ENCODE measurements at regions not wholly inside any gene's neighbourhood (a gene's known extent, or its start where the extent isn't known, plus 50 kb on each side); places are given as distances from the start of the nearest gene placed in this dataset.

DNA sequence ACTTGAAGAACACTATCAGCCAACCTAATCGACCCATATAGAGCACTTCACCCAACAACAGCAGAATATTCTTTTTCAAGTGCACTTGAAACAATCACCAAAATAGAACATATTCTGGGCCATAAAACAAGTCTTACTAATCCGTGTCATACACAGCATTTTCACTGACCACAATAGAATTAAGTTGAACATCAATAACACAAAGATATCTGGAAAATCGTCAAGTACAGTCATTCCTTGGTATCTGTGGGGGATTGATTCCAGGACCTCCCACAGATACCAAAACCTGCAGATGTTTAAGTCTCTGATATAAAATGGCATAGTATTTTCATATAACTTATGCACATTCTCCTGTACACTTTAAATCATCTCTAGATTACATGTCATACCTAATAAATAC, 295.7 kb downstream of the BCL11B start:
- H3K27ac ChIP-seq (replicated peaks; ENCODE audit: low read length) = no peak overlapping the region
- H3K9ac ChIP-seq (ENCODE audit: low read depth, low read length, poor library complexity) = no peak overlapping the region
- H2BK5ac ChIP-seq (ENCODE audit: low read length) = no peak overlapping the region
- H3K18ac ChIP-seq (ENCODE audit: low read length) = no peak overlapping the region
- no peaks in the 10 kb centered on the region for H3K36me3 ChIP-seq (replicated peaks in 1 of 2; ENCODE audit: control insufficient read depth in 2 of 2, insufficient read depth in 2 of 2, low read length in 2 of 2)
- no peaks in the 10 kb centered on the region for H3K79me1 ChIP-seq (ENCODE audit: low read depth, low read length)
- DNase-seq (ENCODE audit: low spot score) = no peak
- WGBS, 2 donors (ENCODE audit: extremely low coverage in 2 of 2, insufficient read length in 2 of 2, insufficient replicate concordance in 1 of 2) = no CpG with 5 or more reads among the region's 3 CpGs
- no peak overlapping the region for H2AFZ ChIP-seq (ENCODE audit: low read length)
- no peak overlapping the region for H3K14ac ChIP-seq (ENCODE audit: low read length)
- no peak overlapping the region for H2BK15ac ChIP-seq (ENCODE audit: low read length)
- no peak overlapping the region for H4K8ac ChIP-seq (ENCODE audit: low read depth, low read length)
- no peak overlapping the region for H2BK12ac ChIP-seq (ENCODE audit: low read length)
- H3K4ac ChIP-seq (ENCODE audit: low read length) = no peak overlapping the region
- H3K4me1 ChIP-seq (ENCODE audit: control insufficient read depth in 2 of 2, insufficient read depth in 1 of 2, low read depth in 1 of 2, low read length in 2 of 2) = no peaks in the 10 kb centered on the region
- H3K4me2 ChIP-seq (ENCODE audit: insufficient read depth, low read length, poor library complexity, severe bottlenecking) = no peak overlapping the region
- H3K9me3 ChIP-seq (replicated peaks in 1 of 2; ENCODE audit: control insufficient read depth in 2 of 2, insufficient read depth in 1 of 2, low read depth in 1 of 2, low read length in 2 of 2) = peaks cover 0 to 2% of the 10 kb centered on the region in 2 donors
- no peak overlapping the region for H3K4me3 ChIP-seq (ENCODE audit: low read length in 2 of 2)
- H4K91ac ChIP-seq (ENCODE audit: low read depth, low read length, poor library complexity) = no peak overlapping the region
- no peaks in the 10 kb centered on the region for H3K27me3 ChIP-seq (ENCODE audit: control insufficient read depth in 3 of 3, insufficient read depth in 3 of 3, low read depth in 1 of 3, low read length in 3 of 3)
- H2AK5ac ChIP-seq (ENCODE audit: low read depth, low read length) = no peak overlapping the region
- H3K23ac ChIP-seq (ENCODE audit: low read depth, low read length, poor library complexity) = no peak overlapping the region
- H2BK120ac ChIP-seq (ENCODE audit: low read depth, low read length) = no peak overlapping the region

DNA sequence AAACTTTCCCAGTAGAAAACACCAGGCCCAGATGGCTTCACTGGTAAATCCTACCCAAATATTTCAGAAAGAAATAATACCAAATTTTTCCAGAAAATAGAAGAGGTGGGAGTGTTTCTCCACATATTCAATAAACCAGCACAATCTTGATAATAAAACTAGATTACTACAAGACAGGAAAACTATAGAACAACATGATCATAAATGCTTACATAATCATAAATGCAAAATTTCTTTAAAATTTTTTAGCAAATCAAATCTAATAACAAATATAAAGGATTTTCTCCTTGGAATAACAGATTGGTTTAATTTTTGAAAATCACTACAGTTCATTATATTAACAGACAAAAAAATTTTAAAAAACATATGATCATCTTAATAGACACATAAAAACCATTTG, 294.5 kb downstream of the BCL11B start:
- Histone ChIP-seq H3K9me3 (replicated peaks in 1 of 2; ENCODE audit: control insufficient read depth in 2 of 2, insufficient read depth in 1 of 2, low read depth in 1 of 2, low read length in 2 of 2) (peaks cover 0 to 2% of the 10 kb centered on the region in 2 donors), H4K8ac (ENCODE audit: low read depth, low read length) (no peak overlapping the region), H2AFZ (ENCODE audit: low read length) (no peak overlapping the region), H3K27me3 (ENCODE audit: control insufficient read depth in 3 of 3, insufficient read depth in 3 of 3, low read depth in 1 of 3, low read length in 3 of 3) (no peaks in the 10 kb centered on the region), H3K14ac (ENCODE audit: low read length) (no peak overlapping the region), H3K4me3 (ENCODE audit: low read length in 2 of 2) (no peak overlapping the region), H2BK12ac (ENCODE audit: low read length) (no peak overlapping the region), H2AK5ac (ENCODE audit: low read depth, low read length) (no peak overlapping the region), H3K4me2 (ENCODE audit: insufficient read depth, low read length, poor library complexity, severe bottlenecking) (no peak overlapping the region), H2BK15ac (ENCODE audit: low read length) (no peak overlapping the region), H3K18ac (ENCODE audit: low read length) (no peak overlapping the region), H2BK120ac (ENCODE audit: low read depth, low read length) (no peak overlapping the region), H3K36me3 (replicated peaks in 1 of 2; ENCODE audit: control insufficient read depth in 2 of 2, insufficient read depth in 2 of 2, low read length in 2 of 2) (no peaks in the 10 kb centered on the region), H3K4ac (ENCODE audit: low read length) (no peak overlapping the region), H3K4me1 (ENCODE audit: control insufficient read depth in 2 of 2, insufficient read depth in 1 of 2, low read depth in 1 of 2, low read length in 2 of 2) (no peaks in the 10 kb centered on the region), H3K9ac (ENCODE audit: low read depth, low read length, poor library complexity) (no peak overlapping the region), H4K91ac (ENCODE audit: low read depth, low read length, poor library complexity) (no peak overlapping the region), H3K23ac (ENCODE audit: low read depth, low read length, poor library complexity) (no peak overlapping the region), H2BK5ac (ENCODE audit: low read length) (no peak overlapping the region), H3K27ac (replicated peaks; ENCODE audit: low read length) (no peak overlapping the region), H3K79me1 (ENCODE audit: low read depth, low read length) (no peaks in the 10 kb centered on the region)
- DNase-seq (ENCODE audit: low spot score) = no peak

DNA sequence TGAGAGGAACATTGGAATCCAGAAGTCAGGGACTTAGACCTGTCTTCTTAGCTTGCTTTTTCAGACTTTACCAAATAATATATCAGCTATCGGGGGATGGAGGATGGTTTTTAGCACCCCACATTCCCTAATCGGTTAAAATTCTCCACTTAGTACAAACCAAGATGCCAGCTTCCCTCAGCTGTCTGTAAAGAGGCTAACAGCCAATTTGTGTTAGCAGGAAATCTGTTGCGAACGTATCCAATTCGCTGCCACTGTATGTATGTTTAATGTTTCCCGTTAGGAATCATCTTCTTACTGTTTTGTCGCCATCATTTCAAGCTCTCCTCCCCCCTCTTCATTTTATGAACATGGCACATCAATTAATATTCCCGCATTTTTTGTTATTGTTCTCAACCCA, 289.0 kb downstream of the BCL11B start:
- no peak overlapping the region for H2AK5ac ChIP-seq (ENCODE audit: low read depth, low read length)
- H2BK12ac ChIP-seq (ENCODE audit: low read length) = no peak overlapping the region

DNA sequence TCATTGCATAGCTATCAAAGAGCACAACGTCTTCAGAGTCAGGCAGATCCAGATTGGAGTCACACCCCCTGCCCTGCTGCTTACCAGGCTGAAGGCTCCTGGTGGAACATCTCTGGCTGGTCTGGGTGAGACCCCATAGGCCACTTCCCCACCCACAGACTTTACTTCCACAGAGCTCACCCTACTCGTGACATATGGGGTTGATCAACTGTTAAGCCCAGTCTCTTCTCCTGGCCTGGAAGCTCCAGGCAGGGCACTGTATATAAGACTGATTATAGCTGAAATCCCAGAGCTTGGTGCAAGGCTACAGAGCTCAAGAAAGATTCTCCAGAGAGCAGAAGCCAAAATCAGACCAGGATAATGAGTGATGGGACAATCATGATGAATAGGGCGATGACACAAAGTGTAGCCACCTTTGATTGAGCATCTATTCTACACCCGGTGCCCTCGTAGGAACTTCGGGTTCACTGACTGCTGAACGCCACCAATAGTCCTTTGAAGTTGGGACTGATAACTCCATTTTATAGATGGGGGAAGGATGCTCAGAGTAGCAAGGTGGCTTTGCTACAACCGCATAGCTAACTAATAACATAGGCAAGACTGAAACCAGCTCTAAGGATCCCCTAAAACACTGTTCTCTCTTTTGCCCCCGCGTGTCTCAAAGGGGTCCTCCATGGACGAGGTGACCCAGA, 287.8 kb downstream of the BCL11B start:
- no CpG with 5 or more reads among the region's 11 CpGs for WGBS, 2 donors (ENCODE audit: extremely low coverage in 2 of 2, insufficient read length in 2 of 2, insufficient replicate concordance in 1 of 2)
- peaks cover 0 to 2% of the 10 kb centered on the region in 2 donors for H3K9me3 ChIP-seq (replicated peaks in 1 of 2; ENCODE audit: control insufficient read depth in 2 of 2, insufficient read depth in 1 of 2, low read depth in 1 of 2, low read length in 2 of 2)
- no peak overlapping the region for H4K91ac ChIP-seq (ENCODE audit: low read depth, low read length, poor library complexity)
- no peak overlapping the region for H3K23ac ChIP-seq (ENCODE audit: low read depth, low read length, poor library complexity)
- H4K8ac ChIP-seq (ENCODE audit: low read depth, low read length) = no peak overlapping the region
- H2AFZ ChIP-seq (ENCODE audit: low read length) = no peak overlapping the region
- H3K4ac ChIP-seq (ENCODE audit: low read length) = no peak overlapping the region
- no peak overlapping the region for H2BK12ac ChIP-seq (ENCODE audit: low read length)
- H3K4me2 ChIP-seq (ENCODE audit: insufficient read depth, low read length, poor library complexity, severe bottlenecking) = no peak overlapping the region
- H3K79me1 ChIP-seq (ENCODE audit: low read depth, low read length) = no peaks in the 10 kb centered on the region
- no peak overlapping the region for H2BK120ac ChIP-seq (ENCODE audit: low read depth, low read length)
- no peak overlapping the region for H2BK15ac ChIP-seq (ENCODE audit: low read length)
- H3K27ac ChIP-seq (replicated peaks; ENCODE audit: low read length) = no peak overlapping the region
- H3K4me3 ChIP-seq (ENCODE audit: low read length in 2 of 2) = no peak overlapping the region
- H3K4me1 ChIP-seq (ENCODE audit: control insufficient read depth in 2 of 2, insufficient read depth in 1 of 2, low read depth in 1 of 2, low read length in 2 of 2) = no peaks in the 10 kb centered on the region
- H3K18ac ChIP-seq (ENCODE audit: low read length) = no peak overlapping the region
- no peak for DNase-seq (ENCODE audit: low spot score)
- H3K14ac ChIP-seq (ENCODE audit: low read length) = peak overlapping the region; percentile 14
- no peak overlapping the region for H2AK5ac ChIP-seq (ENCODE audit: low read depth, low read length)
- no peak overlapping the region for H3K9ac ChIP-seq (ENCODE audit: low read depth, low read length, poor library complexity)
- no peaks in the 10 kb centered on the region for H3K27me3 ChIP-seq (ENCODE audit: control insufficient read depth in 3 of 3, insufficient read depth in 3 of 3, low read depth in 1 of 3, low read length in 3 of 3)
- no peaks in the 10 kb centered on the region for H3K36me3 ChIP-seq (replicated peaks in 1 of 2; ENCODE audit: control insufficient read depth in 2 of 2, insufficient read depth in 2 of 2, low read length in 2 of 2)
- H2BK5ac ChIP-seq (ENCODE audit: low read length) = no peak overlapping the region

More for the DNA sequence above, 289.0 kb downstream of the BCL11B start:
- no peaks in the 10 kb centered on the region for H3K27me3 ChIP-seq (ENCODE audit: control insufficient read depth in 3 of 3, insufficient read depth in 3 of 3, low read depth in 1 of 3, low read length in 3 of 3)
- no peak overlapping the region for H2AFZ ChIP-seq (ENCODE audit: low read length)
- no peaks in the 10 kb centered on the region for H3K36me3 ChIP-seq (replicated peaks in 1 of 2; ENCODE audit: control insufficient read depth in 2 of 2, insufficient read depth in 2 of 2, low read length in 2 of 2)
- no peak overlapping the region for H3K18ac ChIP-seq (ENCODE audit: low read length)
- no peaks in the 10 kb centered on the region for H3K4me1 ChIP-seq (ENCODE audit: control insufficient read depth in 2 of 2, insufficient read depth in 1 of 2, low read depth in 1 of 2, low read length in 2 of 2)
- no CpG with 5 or more reads among the region's 8 CpGs for WGBS, 2 donors (ENCODE audit: extremely low coverage in 2 of 2, insufficient read length in 2 of 2, insufficient replicate concordance in 1 of 2)
- H2BK5ac ChIP-seq (ENCODE audit: low read length) = no peak overlapping the region
- no peak overlapping the region for H3K4me3 ChIP-seq (ENCODE audit: low read length in 2 of 2)
- no peak overlapping the region for H3K14ac ChIP-seq (ENCODE audit: low read length)
- no peak overlapping the region for H3K23ac ChIP-seq (ENCODE audit: low read depth, low read length, poor library complexity)
- H2BK120ac ChIP-seq (ENCODE audit: low read depth, low read length) = no peak overlapping the region
- no peak overlapping the region for H4K91ac ChIP-seq (ENCODE audit: low read depth, low read length, poor library complexity)
- H3K4me2 ChIP-seq (ENCODE audit: insufficient read depth, low read length, poor library complexity, severe bottlenecking) = no peak overlapping the region
- H4K8ac ChIP-seq (ENCODE audit: low read depth, low read length) = no peak overlapping the region
- no peak for DNase-seq (ENCODE audit: low spot score)
- H3K79me1 ChIP-seq (ENCODE audit: low read depth, low read length) = no peaks in the 10 kb centered on the region
- no peak overlapping the region for H3K4ac ChIP-seq (ENCODE audit: low read length)
- H3K9me3 ChIP-seq (replicated peaks in 1 of 2; ENCODE audit: control insufficient read depth in 2 of 2, insufficient read depth in 1 of 2, low read depth in 1 of 2, low read length in 2 of 2) = peaks cover 0 to 2% of the 10 kb centered on the region in 2 donors
- H3K27ac ChIP-seq (replicated peaks; ENCODE audit: low read length) = no peak overlapping the region
- H2BK15ac ChIP-seq (ENCODE audit: low read length) = no peak overlapping the region
- H3K9ac ChIP-seq (ENCODE audit: low read depth, low read length, poor library complexity) = no peak overlapping the region
